HepG2 (cell line): ENCODE measurements at regions not wholly inside any gene's neighbourhood (a gene's known extent, or its start where the extent isn't known, plus 50 kb on each side); places are given as distances from the start of the nearest gene placed in this dataset.

Experiments used
- ATAC-seq: fragments of 200-7000 bp; cut with Tn5 transposase; 3 replicates; pipeline ENCODE4 v1.9.1; 2020; ENCODE audit warnings: mild to moderate bottlenecking, moderate library complexity
- BruUV-seq: library from RNA; stranded (reverse); fragments of 400-500 nt; replicated peaks from 2 replicates; lab custom pipeline; 2021; lab: Mats Ljungman, UMichigan
- CTCF ChIA-PET: fragments of 300-600 bp; formaldehyde crosslinking; extraction: SDS; loops from one replicate; lab custom pipeline; 2021; ENCODE audit warnings: low total read pairs, inconsistent platforms, low intra/inter-chr PET ratio; lab: Yijun Ruan, JAX
- POLR2A ChIA-PET: fragments of 350-600 bp; sonication (Branson Sonifier 250); formaldehyde crosslinking; loops from one replicate; lab custom pipeline; 2020; ENCODE audit warnings: antibody characterized with exemption, inconsistent platforms; lab: Yijun Ruan, JAX
- DNase-seq: peaks from one replicate; pipeline ENCODE4 v3.0.0-alpha.2; 2015; ENCODE audit warnings: low spot score
- FAIRE-seq: peaks from 3 replicates; lab custom pipeline; 2011; peaks lifted over from hg19 to GRCh38; lab: Jason Lieb, UNC
- H2AFZ ChIP-seq: one replicate; pipeline ENCODE4 v1.6.1; 2011; ENCODE audit warnings: low read length, inconsistent platforms
- H3K27ac ChIP-seq: fragments of 300-600 bp; 3 replicates; pipeline ENCODE4 v1.8.0; 2011; ENCODE audit warnings: mixed run types, mild to moderate bottlenecking, mixed read lengths, low read length, inconsistent platforms; ENCODE audit not compliant: insufficient read depth; ENCODE audit errors: extremely low read length
- H3K27me3 ChIP-seq, 2 experiments: fragments of 200-600 bp in 1 of 2; 2 replicates in 1 of 2; 3 replicates in 1 of 2; pipeline versions ENCODE4 v1.6.0 to v1.8.0; 2011; ENCODE audit warnings: low read length in 2 of 2, mild to moderate bottlenecking in 2 of 2, moderate library complexity in 2 of 2, inconsistent platforms in 1 of 2; ENCODE audit not compliant: insufficient read depth in 2 of 2, control insufficient read depth in 1 of 2
- H3K36me3 ChIP-seq, 2 experiments: fragments of 200-600 bp in 1 of 2; replicated peaks in 1 of 2; 2 replicates in 1 of 2; 3 replicates in 1 of 2; pipeline versions ENCODE4 v1.5.1 to v1.8.0; 2011; ENCODE audit warnings: low read length in 2 of 2, inconsistent platforms in 1 of 2; ENCODE audit not compliant: insufficient read depth in 2 of 2, control insufficient read depth in 1 of 2
- H3K4me1 ChIP-seq: 2 replicates; pipeline ENCODE4 v1.5.1; 2012; ENCODE audit warnings: low read length, inconsistent platforms; ENCODE audit not compliant: insufficient read depth
- H3K4me2 ChIP-seq: 2 replicates; pipeline ENCODE4 v1.6.0; 2011; ENCODE audit warnings: low read depth, low read length, inconsistent platforms
- H3K4me3 ChIP-seq, 3 experiments: fragments of 200-600 bp in 1 of 3; sonication (generic), shearing (Covaris generic) in 1 of 3; replicated peaks in 1 of 3; 2 replicates each; pipeline ENCODE4 v1.5.1; 2011 to 2016; ENCODE audit warnings: low read length in 3 of 3, inconsistent platforms in 2 of 3, low read depth in 2 of 3, mild to moderate bottlenecking in 2 of 3, control low read depth in 1 of 3, mixed read lengths in 1 of 3; ENCODE audit not compliant: insufficient read depth in 1 of 3
- H3K79me2 ChIP-seq: one replicate; pipeline ENCODE4 v1.6.1; 2011; ENCODE audit warnings: low read length, inconsistent platforms; ENCODE audit not compliant: insufficient read depth
- H3K9ac ChIP-seq: 2 replicates; pipeline ENCODE4 v1.6.0; 2011; ENCODE audit warnings: mild to moderate bottlenecking, low read depth, low read length, inconsistent platforms; ENCODE audit not compliant: insufficient read depth
- H3K9me3 ChIP-seq: 2 replicates; pipeline ENCODE4 v1.5.1; 2012; ENCODE audit warnings: mild to moderate bottlenecking, low read length
- H4K20me1 ChIP-seq: 2 replicates; pipeline ENCODE4 v1.6.0; 2011; ENCODE audit warnings: inconsistent platforms, mild to moderate bottlenecking, low read length, moderate library complexity; ENCODE audit not compliant: insufficient read depth
- AGO1 ChIP-seq: fragments of 200-400 bp; formaldehyde crosslinking; IDR thresholded peaks from 2 replicates; pipeline ENCODE4 v1.6.1; 2017; ENCODE audit warnings: mild to moderate bottlenecking, low read depth, low read length, moderate library complexity; ENCODE audit not compliant: poor library complexity, severe bottlenecking
- EHMT2 ChIP-seq: fragments of 200-600 bp; sonication (generic); IDR thresholded peaks from 2 replicates; pipeline ENCODE4 v1.7.0; 2017; ENCODE audit warnings: antibody characterized with exemption, low read depth, low read length, borderline replicate concordance
- KLF9 ChIP-seq: IDR thresholded peaks from 2 replicates; pipeline ENCODE4 v1.6.1; 2016; ENCODE audit warnings: low read depth
- MEIS2 ChIP-seq: sonication (generic); formaldehyde crosslinking; IDR thresholded peaks from 2 replicates; pipeline ENCODE4 v1.9.0; 2021; ENCODE audit warnings: mild to moderate bottlenecking, missing genetic modification reagents
- NFAT5 ChIP-seq: sonication (generic); formaldehyde crosslinking; IDR thresholded peaks from 2 replicates; pipeline ENCODE4 v1.4.0; 2020; ENCODE audit warnings: missing genetic modification reagents
- NR2F1 ChIP-seq, 2 experiments: fragments of 450-650 bp in 1 of 2; formaldehyde crosslinking in 1 of 2; IDR thresholded peaks; 2 replicates each; pipeline versions ENCODE4 v1.5.0 to v1.6.1; 2016 to 2020; ENCODE audit warnings: mild to moderate bottlenecking in 1 of 2, missing compliant biosample characterization in 1 of 2, missing genetic modification reagents in 1 of 2, moderate library complexity in 1 of 2
- PHF5A ChIP-seq: IDR thresholded peaks from one replicate; pipeline ENCODE4 v1.6.1; 2018; ENCODE audit warnings: low read depth, missing genetic modification reagents; ENCODE audit not compliant: unreplicated experiment
- TCF7 ChIP-seq: sonication (generic); IDR thresholded peaks from 2 replicates; pipeline ENCODE4 v1.6.1; 2016; ENCODE audit warnings: antibody characterized with exemption, low read depth
- TFDP1 ChIP-seq: IDR thresholded peaks from 2 replicates; pipeline ENCODE4 v1.6.1; 2016; ENCODE audit warnings: missing compliant biosample characterization, missing genetic modification reagents, borderline replicate concordance
- ZKSCAN8 ChIP-seq: IDR thresholded peaks from 2 replicates; pipeline ENCODE4 v1.6.1; 2016; ENCODE audit warnings: borderline replicate concordance, missing genetic modification reagents, missing compliant biosample characterization
- ZNF180 ChIP-seq: sonication (generic); formaldehyde crosslinking; IDR thresholded peaks from 2 replicates; pipeline ENCODE4 v1.4.0; 2020; ENCODE audit warnings: low read depth, missing genetic modification reagents, borderline replicate concordance
- ZNF225 ChIP-seq: sonication (generic); formaldehyde crosslinking; IDR thresholded peaks from 2 replicates; pipeline ENCODE4 v1.4.0; 2020; ENCODE audit warnings: mild to moderate bottlenecking, missing genetic modification reagents
- ZNF670 ChIP-seq: sonication (generic); formaldehyde crosslinking; IDR thresholded peaks from 2 replicates; pipeline ENCODE4 v1.8.0; 2022; ENCODE audit warnings: mild to moderate bottlenecking, missing genetic modification reagents, borderline replicate concordance
- WGBS: methylation state at CpG from one replicate; pipeline ENCODE4 v1.1.6; 2017; ENCODE audit warnings: low lambda C conversion rate; 5-methylcytosine and 5-hydroxymethylcytosine counted together
- in situ Hi-C: cut with HindIII; loops from 2 replicates; pipeline ENCODE4 v1.10.0; 2017; ENCODE audit warnings: low pct_unique_long_range_greater_than_20kb; ENCODE audit not compliant: extremely low pct_ligation_motif_present
- intact Hi-C: fragments of 100-400 bp; cut with micrococcal nuclease; formaldehyde crosslinking; loops from one replicate; pipeline ENCODE4 v1.10.0; 2022; ENCODE audit not compliant: unreplicated experiment

GRCh38 chr11:56916587-56916986 lies 72.1 kb upstream of the OR5AK2 start:
- Histone ChIP-seq H3K36me3 (no peaks in the 10 kb centered on the region), H3K27ac (no peak overlapping the region), H3K27me3 (no peaks in the 10 kb centered on the region; a peak in 1 of 5 replicates), H2AFZ (no peak overlapping the region), H3K4me2 (no peak overlapping the region), H4K20me1 (no peaks in the 10 kb centered on the region), H3K9ac (no peak overlapping the region), H3K4me3 (no peak overlapping the region), H3K4me1 (no peaks in the 10 kb centered on the region), H3K79me2 (no peaks in the 10 kb centered on the region), H3K9me3 (no peaks in the 10 kb centered on the region)
- intact Hi-C loops, result no loop called here
- FAIRE-seq (no peak), DNase-seq (no peak), ATAC-seq (no peak)
- no TSS peak for BruUV-seq
- TF ChIP-seq MEIS2 (no peak), NFAT5 (CRISPR knock-in tag) (no peak), NR2F1 (CRISPR knock-in tag; IDR thresholded peaks at IDR 0.05) (no peak), ZNF670 (no peak), ZKSCAN8 (CRISPR knock-in tag) (no peak), TCF7 (no peak), AGO1 (no peak), KLF9 (CRISPR knock-in tag) (no peak), PHF5A (CRISPR knock-in tag) (no peak), ZNF180 (CRISPR knock-in tag) (no peak), ZNF225 (CRISPR knock-in tag) (no peak), TFDP1 (CRISPR knock-in tag) (no peak), EHMT2 (no peak)
- 4% methylated on average over 2 of the region's 2 CpGs for WGBS
- ChIA-PET CTCF (no interaction called here), POLR2A (no interaction called here)
- in situ Hi-C loops, result no loop called here
